RWPE1 (cell line): ENCODE measurements at regions not wholly inside any gene's neighbourhood (a gene's known extent, or its start where the extent isn't known, plus 50 kb on each side); places are given as distances from the start of the nearest gene placed in this dataset.
"Not testable (repeated sequence)": the region's sequence is repeated elsewhere in the genome, so short reads cannot be mapped to it uniquely, and the experiment has no call there.

ENCODE experiments used
- CTCF ChIA-PET: fragments of 350-600 bp; sonication (Branson Sonifier 250); formaldehyde crosslinking; extraction: SDS; loops from one replicate; lab custom pipeline; 2021; lab: Yijun Ruan, JAX
- POLR2A ChIA-PET: fragments of 400-600 bp; formaldehyde crosslinking; extraction: SDS; loops from one replicate; lab custom pipeline; 2020; ENCODE audit warnings: antibody characterized with exemption; ENCODE audit not compliant: low non-redundant PET; lab: Yijun Ruan, JAX
- DNase-seq: peaks from one replicate; pipeline ENCODE4 v3.0.0; 2012; ENCODE audit warnings: low spot score
- H3K27ac ChIP-seq: fragments of 450-650 bp; 2 replicates; pipeline ENCODE4 v1.5.1; 2017
- CTCF ChIP-seq: fragments of 450-650 bp; conservative IDR thresholded peaks from 2 replicates; pipeline ENCODE4 v1.5.1; 2017; ENCODE audit warnings: low read depth, mild to moderate bottlenecking

- no peak for DNase-seq
- ChIA-PET POLR2A (no interaction called here), CTCF (interaction anchor here (0.6 kb wide), 1 partner anchor 169 kb away, joined by 3 read pairs; no protein-coding TSS in a partner anchor)
- H3K27ac ChIP-seq = no peak overlapping the region
- TF ChIP-seq CTCF = no peak
Observed at GRCh38 chr4:189615217-189615663, 325.4 kb upstream of the FRG1 start.

GRCh38 chr4:189617741-189618140 is 322.9 kb upstream of the FRG1 start:
- H3K27ac ChIP-seq, POLR2A ChIA-PET, CTCF ChIA-PET, DNase-seq: not testable (repeated sequence)

- CTCF ChIA-PET, POLR2A ChIA-PET, DNase-seq, H3K27ac ChIP-seq: not testable (repeated sequence)
Observed at GRCh38 chr4:189619441-189620250, 321.0 kb upstream of the FRG1 start.

GRCh38 chr4:189622574-189622973 is 318.1 kb upstream of the FRG1 start:
- CTCF ChIA-PET, POLR2A ChIA-PET, H3K27ac ChIP-seq, DNase-seq: not testable (repeated sequence)

- POLR2A ChIA-PET, H3K27ac ChIP-seq, DNase-seq, CTCF ChIA-PET: not testable (repeated sequence)
Observed at GRCh38 chr4:189627041-189627440, 313.6 kb upstream of the FRG1 start.

GRCh38 chr4:189629733-189630132 is 310.9 kb upstream of the FRG1 start:
- POLR2A ChIA-PET, CTCF ChIA-PET, H3K27ac ChIP-seq, DNase-seq: not testable (repeated sequence)

- H3K27ac ChIP-seq, DNase-seq, CTCF ChIA-PET, POLR2A ChIA-PET: not testable (repeated sequence)
Observed at GRCh38 chr4:189630913-189631567, 309.6 kb upstream of the FRG1 start.

- POLR2A ChIA-PET = not testable (repeated sequence)
Observed at GRCh38 chr4:189631568-189631916, 309.1 kb upstream of the FRG1 start.

GRCh38 chr4:189650436-189650835 is 290.2 kb upstream of the FRG1 start:
- DNase-seq, CTCF ChIA-PET, H3K27ac ChIP-seq, POLR2A ChIA-PET: not testable (repeated sequence)

More at GRCh38 chr4:189631568-189631916, 309.1 kb upstream of the FRG1 start:
- CTCF ChIA-PET, H3K27ac ChIP-seq, DNase-seq: not testable (repeated sequence)

- POLR2A ChIA-PET, H3K27ac ChIP-seq, DNase-seq, CTCF ChIA-PET: not testable (repeated sequence)
Observed at GRCh38 chr4:189653130-189653653, 287.5 kb upstream of the FRG1 start.

GRCh38 chr4:189653983-189654382 is 286.7 kb upstream of the FRG1 start:
- DNase-seq, CTCF ChIA-PET, POLR2A ChIA-PET, H3K27ac ChIP-seq: not testable (repeated sequence)

GRCh38 chr4:189654396-189654795 is 286.3 kb upstream of the FRG1 start:
- H3K27ac ChIP-seq, POLR2A ChIA-PET, DNase-seq, CTCF ChIA-PET: not testable (repeated sequence)

GRCh38 chr4:189655817-189656216 is 284.9 kb upstream of the FRG1 start:
- DNase-seq, CTCF ChIA-PET, POLR2A ChIA-PET, H3K27ac ChIP-seq: not testable (repeated sequence)
